Aorta (tissue), 5 donors: ENCODE measurements at regions not wholly inside any gene's neighbourhood (a gene's known extent, or its start where the extent isn't known, plus 50 kb on each side); places are given as distances from the start of the nearest gene placed in this dataset.
"Not testable (repeated sequence)": the region's sequence is repeated elsewhere in the genome, so short reads cannot be mapped to it uniquely, and the experiment has no call there.

Experiments used
- ATAC-seq: fragments of 200-7000 bp; cut with Tn5 transposase; one replicate; pipeline ENCODE4 v1.9.1; 2022; ENCODE audit warnings: moderate library complexity; ENCODE audit not compliant: low FRiP score
- DNase-seq, 2 donors: peaks; one replicate each; pipeline ENCODE4 v3.0.0-alpha.2; 2020
- H3K27ac ChIP-seq, 2 donors: one replicate each; pipeline ENCODE4 v1.5.1; 2013; ENCODE audit warnings: low read length in 2 of 2, mild to moderate bottlenecking in 2 of 2, moderate library complexity in 2 of 2, control low read depth in 1 of 2, inconsistent platforms in 1 of 2, low read depth in 1 of 2
- H3K27me3 ChIP-seq, 2 donors: one replicate each; pipeline ENCODE4 v1.6.1; 2013; ENCODE audit warnings: control low read depth in 1 of 2, low read length in 1 of 2, mild to moderate bottlenecking in 1 of 2, moderate library complexity in 1 of 2; ENCODE audit not compliant: insufficient read depth in 2 of 2, control insufficient read depth in 1 of 2
- H3K36me3 ChIP-seq, 2 donors: one replicate each; pipeline ENCODE4 v1.6.1; 2013; ENCODE audit warnings: control low read depth in 1 of 2, low read length in 1 of 2, mild to moderate bottlenecking in 1 of 2; ENCODE audit not compliant: insufficient read depth in 2 of 2, control insufficient read depth in 1 of 2
- H3K4me1 ChIP-seq, 2 donors: one replicate each; pipeline ENCODE4 v1.6.1; 2013; ENCODE audit warnings: low read length in 2 of 2, control low read depth in 1 of 2, mild to moderate bottlenecking in 1 of 2, moderate library complexity in 1 of 2; ENCODE audit not compliant: insufficient read depth in 2 of 2, control insufficient read depth in 1 of 2
- H3K4me3 ChIP-seq, 2 donors: one replicate each; pipeline ENCODE4 v1.5.1; 2013; ENCODE audit warnings: low read length in 2 of 2, control low read depth in 1 of 2, mild to moderate bottlenecking in 1 of 2
- H3K9me3 ChIP-seq: one replicate; pipeline ENCODE4 v1.6.1; 2013; ENCODE audit warnings: mild to moderate bottlenecking, low read length; ENCODE audit not compliant: control insufficient read depth
- WGBS, 2 donors: extraction: QIAGEN DNeasy Blood & Tissue Kit; methylation state at CpG; one replicate each; pipeline ENCODE4 v1.1.7; 2013; 5-methylcytosine and 5-hydroxymethylcytosine counted together
- intact Hi-C, 2 donors: fragments of 100-400 bp; cut with DNase I; formaldehyde crosslinking; loops; one replicate each; pipeline versions ENCODE4 v1.14.2 to v1.15.0; 2022
- donor health status: healthy with polysubstance abuse.
- donor health status: Bipolar disorder and iron deficiency.
- donor health status: DM: no; HTN: no; CAD: no.
- donor health status: DM: no; HTN: no; CAD: no.
- donor health status: DM: yes; HTN: yes; CAD: no.

DNA sequence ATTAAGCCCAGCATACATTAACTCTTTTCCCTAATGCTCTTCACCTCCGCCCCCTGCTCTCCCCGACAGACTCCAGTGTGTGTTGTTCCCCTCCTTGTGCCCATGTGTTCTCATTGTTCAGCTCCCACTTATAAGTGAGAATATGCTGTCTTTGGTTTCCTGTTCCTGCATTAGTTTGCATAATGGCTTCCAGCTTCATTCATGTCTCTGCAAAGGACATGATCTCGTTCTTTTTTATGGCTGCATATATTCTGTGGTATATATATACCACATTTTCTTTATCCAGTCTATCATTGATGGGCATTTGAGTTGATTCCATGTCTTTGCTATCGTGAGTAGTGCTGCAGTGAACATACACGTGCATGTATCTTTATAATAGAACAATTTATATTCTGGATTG, 69.3 kb upstream of the NAA35 start:
- H3K4me3 ChIP-seq, H3K9me3 ChIP-seq, ATAC-seq, H3K36me3 ChIP-seq, H3K4me1 ChIP-seq, H3K27me3 ChIP-seq, H3K27ac ChIP-seq, DNase-seq, intact Hi-C loops: not testable (repeated sequence)
- 61 to 62% methylated on average over 5 of the region's 5 CpGs for WGBS, 2 donors

DNA sequence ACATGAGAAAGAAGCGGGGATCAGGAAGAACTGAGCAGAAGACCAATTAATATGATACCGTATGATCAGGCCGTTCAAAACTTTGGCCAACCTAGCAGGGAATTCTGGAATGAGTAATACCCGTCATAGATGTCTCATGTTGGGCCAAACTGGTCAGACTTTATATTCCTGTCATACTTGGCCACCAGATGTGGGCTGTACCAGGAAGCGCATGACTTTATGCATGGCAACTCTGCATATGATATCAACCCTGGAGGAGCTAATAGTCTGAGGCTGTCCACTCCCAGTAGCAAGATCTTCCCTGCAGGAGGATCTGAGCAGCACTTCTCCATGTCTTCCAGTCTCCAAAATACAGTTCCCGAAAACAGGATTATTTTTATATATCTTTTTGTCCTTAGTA, 68.5 kb upstream of the NAA35 start:
- no peak for DNase-seq
- 90 to 92% methylated on average over 6 of the region's 6 CpGs for WGBS, 2 donors
- Histone ChIP-seq H3K36me3 (no peaks in the 10 kb centered on the region), H3K4me1 (no peaks in the 10 kb centered on the region), H3K27me3 (no peaks in the 10 kb centered on the region), H3K27ac (no peak overlapping the region), H3K4me3 (no peak overlapping the region), H3K9me3 (peaks cover 2% of the 10 kb centered on the region)
- intact Hi-C loops = no loop called here
- ATAC-seq = no peak

DNA sequence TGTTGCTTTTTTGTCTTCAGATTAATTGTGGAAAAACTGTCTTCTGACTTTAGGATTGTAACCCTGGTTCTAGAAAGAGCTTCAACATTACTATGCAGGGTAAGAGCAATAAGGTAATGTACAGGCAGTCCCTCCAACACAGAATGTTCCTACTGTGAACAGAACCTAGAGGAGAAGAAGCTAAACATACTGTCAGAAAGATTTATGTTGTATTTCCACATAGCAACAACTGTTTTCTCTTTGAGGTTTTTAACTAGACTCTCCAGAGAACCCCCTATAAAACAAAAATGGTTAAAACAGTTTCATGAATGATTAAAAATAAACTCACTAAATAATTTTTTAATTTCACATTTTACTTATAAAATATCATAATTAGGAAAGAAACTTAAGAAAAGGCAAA, 64.3 kb upstream of the NAA35 start:
- no peaks in the 10 kb centered on the region for H3K4me1 ChIP-seq
- intact Hi-C loops = no loop called here
- no peak overlapping the region for H3K27ac ChIP-seq
- H3K36me3 ChIP-seq = no peaks in the 10 kb centered on the region
- H3K4me3 ChIP-seq = no peak overlapping the region
- peaks cover 2% of the 10 kb centered on the region for H3K9me3 ChIP-seq
- DNase-seq = no peak
- ATAC-seq = no peak
- H3K27me3 ChIP-seq = no peaks in the 10 kb centered on the region

DNA sequence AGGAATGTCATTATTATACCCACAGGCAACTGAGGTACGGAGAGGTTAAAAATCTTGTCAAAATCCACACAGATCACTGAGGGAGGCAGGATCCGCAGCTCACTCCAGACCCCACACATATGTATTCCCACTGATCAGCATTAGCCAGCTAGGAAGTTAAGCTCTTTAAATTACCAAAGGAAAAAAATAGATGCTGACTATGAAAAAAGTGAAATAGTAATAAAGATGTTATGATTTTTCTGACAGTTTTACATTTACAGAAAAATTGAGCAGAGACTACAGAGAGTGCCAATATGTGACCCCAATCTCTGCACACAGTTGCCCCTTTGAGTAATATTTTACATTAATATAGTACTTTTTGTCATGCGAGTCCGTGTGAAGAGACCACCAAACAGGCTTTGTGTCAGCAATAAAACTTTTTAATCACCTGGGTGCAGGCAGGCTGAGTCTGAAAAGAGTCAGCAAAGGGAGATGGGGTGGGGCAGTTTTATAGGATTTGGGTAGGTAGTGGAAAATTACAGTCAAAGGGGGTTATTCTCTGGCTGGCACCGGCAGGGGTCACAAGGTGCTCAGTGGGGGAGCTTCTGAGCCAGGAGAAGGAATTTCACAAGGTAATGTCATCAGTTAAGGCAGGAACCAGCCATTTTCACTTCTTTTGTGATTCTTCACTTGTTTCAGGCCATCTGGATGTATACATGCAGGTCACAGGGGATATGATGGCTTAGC, 61.9 kb upstream of the NAA35 start:
- intact Hi-C loops, ATAC-seq, H3K36me3 ChIP-seq, H3K4me1 ChIP-seq, H3K4me3 ChIP-seq, DNase-seq, H3K27me3 ChIP-seq, H3K27ac ChIP-seq, H3K9me3 ChIP-seq: not testable (repeated sequence)
- 77 to 78% methylated on average over 5 of the region's 5 CpGs for WGBS, 2 donors

DNA sequence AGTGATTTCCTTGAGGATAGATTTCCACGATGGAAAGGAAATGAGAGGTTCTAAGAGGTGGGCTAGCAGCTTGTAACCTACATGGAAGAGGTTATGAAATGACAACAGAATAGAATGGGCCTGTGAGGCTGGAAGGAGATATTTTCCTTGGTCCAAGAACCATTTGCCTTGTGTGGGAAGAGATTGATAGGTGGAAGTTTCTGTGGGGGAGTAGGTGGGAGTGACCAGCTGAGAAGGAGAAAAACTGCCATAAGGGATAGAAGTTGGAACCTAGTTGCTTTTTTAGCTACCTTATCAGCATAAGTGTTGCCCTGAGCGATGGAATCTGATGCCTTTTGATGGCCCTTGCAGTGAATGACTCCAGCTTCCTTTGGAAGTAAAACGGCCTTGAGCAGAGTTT, 60.4 kb upstream of the NAA35 start:
- WGBS, 2 donors = 59 to 67% methylated on average over 3 of the region's 3 CpGs
- H3K36me3 ChIP-seq, H3K27ac ChIP-seq, H3K4me3 ChIP-seq, H3K9me3 ChIP-seq, intact Hi-C loops, DNase-seq, H3K27me3 ChIP-seq, ATAC-seq, H3K4me1 ChIP-seq: not testable (repeated sequence)

DNA sequence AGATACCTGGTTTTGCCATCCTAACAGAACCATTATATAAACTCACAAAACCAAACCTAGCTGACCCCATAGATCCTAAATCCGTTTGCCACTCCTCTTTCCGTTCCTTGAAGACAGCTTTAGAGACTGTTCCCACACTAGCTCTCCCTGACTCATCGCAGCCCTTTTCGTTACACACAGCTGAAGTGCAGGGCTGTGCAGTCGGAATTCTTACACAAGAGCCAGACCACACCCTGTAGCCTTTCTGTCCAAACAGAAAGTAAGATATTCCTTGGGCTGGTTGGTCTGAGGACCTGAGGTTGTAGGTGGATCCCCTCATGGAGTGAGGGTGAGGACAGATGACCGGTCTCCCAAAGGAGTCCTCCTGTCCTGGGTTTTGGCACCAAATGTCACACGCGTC, 56.7 kb upstream of the NAA35 start:
- DNase-seq = no peak
- H3K4me1 ChIP-seq = no peaks in the 10 kb centered on the region
- H3K36me3 ChIP-seq = no peaks in the 10 kb centered on the region
- 95% methylated on average over 8 of the region's 8 CpGs for WGBS, 2 donors
- no peak overlapping the region for H3K27ac ChIP-seq
- H3K4me3 ChIP-seq = no peak overlapping the region
- H3K27me3 ChIP-seq = no peaks in the 10 kb centered on the region
- intact Hi-C loops = no loop called here
- H3K9me3 ChIP-seq = no peaks in the 10 kb centered on the region
- no peak for ATAC-seq

DNA sequence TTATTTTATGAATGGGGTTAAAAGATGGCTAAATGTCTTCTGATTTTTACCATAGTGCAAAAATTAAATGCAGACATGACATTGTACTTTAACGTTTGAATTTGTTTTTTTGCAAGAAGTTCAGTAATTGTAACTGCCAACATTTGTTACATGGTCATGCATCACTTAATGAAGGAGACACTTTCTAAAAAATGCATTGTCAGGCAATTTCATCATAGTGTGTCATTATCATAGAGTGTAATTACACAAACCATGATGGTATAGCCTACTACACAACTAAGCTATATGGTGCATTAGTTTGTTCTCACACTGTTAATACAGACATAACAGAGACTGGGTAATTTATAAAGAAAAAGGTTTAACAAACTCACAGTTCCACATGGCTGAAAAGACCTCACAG, 50.0 kb upstream of the NAA35 start:
- no peaks in the 10 kb centered on the region for H3K9me3 ChIP-seq
- peaks cover 0 to 3% of the 10 kb centered on the region in 2 donors for H3K36me3 ChIP-seq
- intact Hi-C loops = no loop called here
- no peak overlapping the region for H3K27ac ChIP-seq
- no peaks in the 10 kb centered on the region for H3K4me1 ChIP-seq
- no peaks in the 10 kb centered on the region for H3K27me3 ChIP-seq
- DNase-seq = no peak
- no peak for ATAC-seq
- H3K4me3 ChIP-seq = no peak overlapping the region
- 36 to 53% methylated on average over 1 of the region's 1 CpG for WGBS, 2 donors
